ENCODE measurements at regions not wholly inside any gene's neighbourhood (a gene's known extent, or its start where the extent isn't known, plus 50 kb on each side); places are given as distances from the start of the nearest gene placed in this dataset.

GRCh38 chr5:125254267-125254666 lies 507.8 kb upstream of the ZNF608 start:
- Histone ChIP-seq H3K27me3 (ENCODE audit: control insufficient read depth in 2 of 2, insufficient read depth in 2 of 2, low read length in 2 of 2) (no peaks in the 10 kb centered on the region), H3K27ac (ENCODE audit: low read depth, low read length) (no peak overlapping the region), H3K4me1 (ENCODE audit: control insufficient read depth in 2 of 2, insufficient read depth in 2 of 2, low read length in 2 of 2) (no peaks in the 10 kb centered on the region), H3K9me3 (ENCODE audit: control insufficient read depth in 2 of 3, low read length in 3 of 3) (no peaks in the 10 kb centered on the region), H3K36me3 (ENCODE audit: control insufficient read depth in 2 of 3, insufficient read depth in 3 of 3, low read length in 3 of 3) (no peaks in the 10 kb centered on the region), H3K4me3 (ENCODE audit: low read length) (no peak overlapping the region)
- no peak overlapping the region for H3K27ac Mint-ChIP-seq
- H3K4me3 Mint-ChIP-seq: no peak overlapping the region
- no peaks in the 10 kb centered on the region for H3K4me1 Mint-ChIP-seq
- no peaks in the 10 kb centered on the region for H3K36me3 Mint-ChIP-seq
- intact Hi-C loops (cut with micrococcal nuclease): no loop called here
- ATAC-seq: no peak
- no peak for DNase-seq
- no peaks in the 10 kb centered on the region for H3K27me3 Mint-ChIP-seq
- CTCF ChIA-PET: no interaction called here
- POLR2A ChIA-PET: no interaction called here
- H3K9me3 Mint-ChIP-seq: peaks cover 0 to 30% (median 12%) of the 10 kb centered on the region in 11 donors

GRCh38 chr5:125256296-125256695 lies 509.9 kb upstream of the ZNF608 start:
- Histone ChIP-seq H3K36me3 (ENCODE audit: control insufficient read depth in 2 of 3, insufficient read depth in 3 of 3, low read length in 3 of 3) (no peaks in the 10 kb centered on the region), H3K9me3 (ENCODE audit: control insufficient read depth in 2 of 3, low read length in 3 of 3) (no peaks in the 10 kb centered on the region), H3K4me1 (ENCODE audit: control insufficient read depth in 2 of 2, insufficient read depth in 2 of 2, low read length in 2 of 2) (no peaks in the 10 kb centered on the region), H3K27ac (ENCODE audit: low read depth, low read length) (no peak overlapping the region), H3K27me3 (ENCODE audit: control insufficient read depth in 2 of 2, insufficient read depth in 2 of 2, low read length in 2 of 2) (no peaks in the 10 kb centered on the region), H3K4me3 (ENCODE audit: low read length) (no peak overlapping the region)
- intact Hi-C loops (cut with micrococcal nuclease): no loop called here
- H3K27ac Mint-ChIP-seq: no peak overlapping the region
- POLR2A ChIA-PET: no interaction called here
- H3K36me3 Mint-ChIP-seq: no peaks in the 10 kb centered on the region
- H3K4me1 Mint-ChIP-seq: no peaks in the 10 kb centered on the region
- peaks cover 0 to 32% (median 8%) of the 10 kb centered on the region in 11 donors for H3K9me3 Mint-ChIP-seq
- DNase-seq: no peak
- CTCF ChIA-PET: no interaction called here
- no peaks in the 10 kb centered on the region for H3K27me3 Mint-ChIP-seq
- H3K4me3 Mint-ChIP-seq: no peak overlapping the region
- no peak for ATAC-seq

- H3K27me3 ChIP-seq (ENCODE audit: control insufficient read depth in 2 of 2, insufficient read depth in 2 of 2, low read length in 2 of 2): no peaks in the 10 kb centered on the region
- CTCF ChIA-PET: no interaction called here
- no peaks in the 10 kb centered on the region for H3K4me1 ChIP-seq (ENCODE audit: control insufficient read depth in 2 of 2, insufficient read depth in 2 of 2, low read length in 2 of 2)
- ATAC-seq (no peak), DNase-seq (no peak)
- Mint-ChIP-seq H3K36me3 (no peaks in the 10 kb centered on the region), H3K4me3 (no peak overlapping the region), H3K4me1 (no peaks in the 10 kb centered on the region), H3K9me3 (peaks cover 0 to 26% (median 6%) of the 10 kb centered on the region in 11 donors), H3K27me3 (no peaks in the 10 kb centered on the region), H3K27ac (no peak overlapping the region)
- no peak overlapping the region for H3K4me3 ChIP-seq (ENCODE audit: low read length)
- no peak overlapping the region for H3K27ac ChIP-seq (ENCODE audit: low read depth, low read length)
- no peaks in the 10 kb centered on the region for H3K36me3 ChIP-seq (ENCODE audit: control insufficient read depth in 2 of 3, insufficient read depth in 3 of 3, low read length in 3 of 3)
- intact Hi-C loops (cut with micrococcal nuclease): no loop called here
- no peaks in the 10 kb centered on the region for H3K9me3 ChIP-seq (ENCODE audit: control insufficient read depth in 2 of 3, low read length in 3 of 3)
- POLR2A ChIA-PET: no interaction called here
Measured at GRCh38 chr5:125257057-125257972, 510.9 kb upstream of the ZNF608 start.

- H3K9me3 ChIP-seq (ENCODE audit: control insufficient read depth in 2 of 3, low read length in 3 of 3): no peaks in the 10 kb centered on the region
- H3K36me3 ChIP-seq (ENCODE audit: control insufficient read depth in 2 of 3, insufficient read depth in 3 of 3, low read length in 3 of 3): no peaks in the 10 kb centered on the region
- no peaks in the 10 kb centered on the region for H3K4me1 Mint-ChIP-seq
- H3K4me1 ChIP-seq (ENCODE audit: control insufficient read depth in 2 of 2, insufficient read depth in 2 of 2, low read length in 2 of 2): no peaks in the 10 kb centered on the region
- no peaks in the 10 kb centered on the region for H3K27me3 Mint-ChIP-seq
- intact Hi-C loops (cut with micrococcal nuclease): no loop called here
- ATAC-seq (no peak), DNase-seq (no peak)
- no peaks in the 10 kb centered on the region for H3K27me3 ChIP-seq (ENCODE audit: control insufficient read depth in 2 of 2, insufficient read depth in 2 of 2, low read length in 2 of 2)
- no peak overlapping the region for H3K27ac ChIP-seq (ENCODE audit: low read depth, low read length)
- ChIA-PET POLR2A (no interaction called here), CTCF (no interaction called here)
- no peak overlapping the region for H3K27ac Mint-ChIP-seq
- H3K4me3 Mint-ChIP-seq: no peak overlapping the region
- H3K9me3 Mint-ChIP-seq: peaks cover 0 to 24% (median 6%) of the 10 kb centered on the region in 11 donors
- H3K4me3 ChIP-seq (ENCODE audit: low read length): no peak overlapping the region
- no peaks in the 10 kb centered on the region for H3K36me3 Mint-ChIP-seq
Measured at GRCh38 chr5:125257997-125258396, 511.6 kb upstream of the ZNF608 start.

GRCh38 chr5:125258615-125259014 lies 512.2 kb upstream of the ZNF608 start:
- no peak overlapping the region for H3K27ac Mint-ChIP-seq
- H3K27me3 Mint-ChIP-seq: no peaks in the 10 kb centered on the region
- no peak for DNase-seq
- Histone ChIP-seq H3K4me1 (ENCODE audit: control insufficient read depth in 2 of 2, insufficient read depth in 2 of 2, low read length in 2 of 2) (no peaks in the 10 kb centered on the region), H3K9me3 (ENCODE audit: control insufficient read depth in 2 of 3, low read length in 3 of 3) (no peaks in the 10 kb centered on the region), H3K4me3 (ENCODE audit: low read length) (no peak overlapping the region), H3K36me3 (ENCODE audit: control insufficient read depth in 2 of 3, insufficient read depth in 3 of 3, low read length in 3 of 3) (no peaks in the 10 kb centered on the region), H3K27ac (ENCODE audit: low read depth, low read length) (no peak overlapping the region), H3K27me3 (ENCODE audit: control insufficient read depth in 2 of 2, insufficient read depth in 2 of 2, low read length in 2 of 2) (no peaks in the 10 kb centered on the region)
- H3K4me3 Mint-ChIP-seq: no peak overlapping the region
- no peak for ATAC-seq
- H3K9me3 Mint-ChIP-seq: peaks cover 0 to 24% (median 6%) of the 10 kb centered on the region in 11 donors
- intact Hi-C loops (cut with micrococcal nuclease): no loop called here
- no peaks in the 10 kb centered on the region for H3K4me1 Mint-ChIP-seq
- POLR2A ChIA-PET: no interaction called here
- no peaks in the 10 kb centered on the region for H3K36me3 Mint-ChIP-seq
- CTCF ChIA-PET: no interaction called here

GRCh38 chr5:125261505-125262250 lies 515.2 kb upstream of the ZNF608 start:
- intact Hi-C loops (cut with micrococcal nuclease): no loop called here
- Mint-ChIP-seq H3K27ac (no peak overlapping the region), H3K9me3 (peaks cover 2 to 19% (median 3%) of the 10 kb centered on the region in 11 donors), H3K36me3 (no peaks in the 10 kb centered on the region), H3K4me3 (no peak overlapping the region), H3K27me3 (no peaks in the 10 kb centered on the region), H3K4me1 (no peaks in the 10 kb centered on the region)
- no peaks in the 10 kb centered on the region for H3K9me3 ChIP-seq (ENCODE audit: control insufficient read depth in 2 of 3, low read length in 3 of 3)
- no peaks in the 10 kb centered on the region for H3K4me1 ChIP-seq (ENCODE audit: control insufficient read depth in 2 of 2, insufficient read depth in 2 of 2, low read length in 2 of 2)
- H3K4me3 ChIP-seq (ENCODE audit: low read length): no peak overlapping the region
- no peak for ATAC-seq
- POLR2A ChIA-PET: no interaction called here
- no peaks in the 10 kb centered on the region for H3K36me3 ChIP-seq (ENCODE audit: control insufficient read depth in 2 of 3, insufficient read depth in 3 of 3, low read length in 3 of 3)
- no peak overlapping the region for H3K27ac ChIP-seq (ENCODE audit: low read depth, low read length)
- CTCF ChIA-PET: no interaction called here
- DNase-seq: no peak
- no peaks in the 10 kb centered on the region for H3K27me3 ChIP-seq (ENCODE audit: control insufficient read depth in 2 of 2, insufficient read depth in 2 of 2, low read length in 2 of 2)

- no peak for DNase-seq
- no peaks in the 10 kb centered on the region for H3K9me3 ChIP-seq (ENCODE audit: control insufficient read depth in 2 of 3, low read length in 3 of 3)
- H3K9me3 Mint-ChIP-seq: peaks cover 2 to 19% (median 5%) of the 10 kb centered on the region in 11 donors
- H3K4me3 ChIP-seq (ENCODE audit: low read length): no peak overlapping the region
- no peaks in the 10 kb centered on the region for H3K4me1 Mint-ChIP-seq
- no peak overlapping the region for H3K4me3 Mint-ChIP-seq
- H3K27ac Mint-ChIP-seq: no peak overlapping the region
- H3K27ac ChIP-seq (ENCODE audit: low read depth, low read length): no peak overlapping the region
- ChIA-PET POLR2A (no interaction called here), CTCF (no interaction called here)
- intact Hi-C loops (cut with micrococcal nuclease): no loop called here
- H3K4me1 ChIP-seq (ENCODE audit: control insufficient read depth in 2 of 2, insufficient read depth in 2 of 2, low read length in 2 of 2): no peaks in the 10 kb centered on the region
- no peak for ATAC-seq
- no peaks in the 10 kb centered on the region for H3K36me3 Mint-ChIP-seq
- H3K36me3 ChIP-seq (ENCODE audit: control insufficient read depth in 2 of 3, insufficient read depth in 3 of 3, low read length in 3 of 3): no peaks in the 10 kb centered on the region
- H3K27me3 ChIP-seq (ENCODE audit: control insufficient read depth in 2 of 2, insufficient read depth in 2 of 2, low read length in 2 of 2): no peaks in the 10 kb centered on the region
- no peaks in the 10 kb centered on the region for H3K27me3 Mint-ChIP-seq
Measured at GRCh38 chr5:125262782-125263181, 516.3 kb upstream of the ZNF608 start.

All from naive thymus-derived CD4-positive, alpha-beta T cell (primary cell).